ENCODE measurements at regions not wholly inside any gene's neighbourhood (a gene's known extent, or its start where the extent isn't known, plus 50 kb on each side); places are given as distances from the start of the nearest gene placed in this dataset.

DNA sequence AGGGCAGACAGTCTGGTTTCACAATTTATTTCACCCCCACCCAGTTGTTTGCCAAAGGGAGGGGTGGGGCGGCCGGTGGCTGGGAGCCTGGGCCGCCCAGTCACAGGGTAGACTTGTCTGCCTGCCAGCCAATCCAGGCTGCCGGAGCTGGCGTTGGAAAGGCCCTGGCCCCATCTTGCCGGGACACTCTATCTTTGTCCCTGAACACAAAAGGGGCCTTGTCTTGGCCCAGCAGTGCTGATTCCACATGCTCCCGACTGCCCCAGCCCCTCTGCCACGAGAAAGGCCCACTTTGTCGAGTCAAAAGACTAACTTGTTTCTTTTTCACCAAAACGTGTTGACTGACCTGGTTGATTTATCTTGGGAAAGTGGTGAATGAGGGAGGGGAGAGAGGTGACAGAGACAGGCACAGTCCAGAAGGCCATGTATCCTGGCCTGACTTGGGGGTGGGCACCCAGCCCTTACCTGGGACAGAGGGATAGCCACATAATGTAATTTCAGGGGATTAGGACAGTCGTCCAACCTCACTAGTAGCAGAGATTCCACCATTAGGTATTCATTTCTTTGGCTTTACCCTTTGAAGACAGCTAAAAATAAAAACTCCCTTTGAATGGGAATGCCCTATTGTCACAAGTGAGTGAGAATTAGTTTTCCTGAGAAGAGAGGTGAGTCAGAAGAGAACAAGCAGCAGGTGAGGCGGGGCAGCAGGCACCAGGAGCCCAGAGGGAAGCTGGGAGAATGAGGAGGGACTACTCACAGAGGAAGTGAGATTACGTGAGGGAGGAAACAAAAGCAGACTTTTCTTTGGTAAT is 67.0 kb upstream of the SIRPA start (continued):
- no peak for TF ChIP-seq MZF1 (CRISPR knock-in tag; IDR thresholded peaks at IDR 0.05; ENCODE audit: borderline replicate concordance)
- peak; percentile 47 for TF ChIP-seq MED8 (CRISPR knock-in tag; IDR thresholded peaks at IDR 0.05; ENCODE audit: insufficient replicate concordance)
- TF ChIP-seq, protein P1, sequence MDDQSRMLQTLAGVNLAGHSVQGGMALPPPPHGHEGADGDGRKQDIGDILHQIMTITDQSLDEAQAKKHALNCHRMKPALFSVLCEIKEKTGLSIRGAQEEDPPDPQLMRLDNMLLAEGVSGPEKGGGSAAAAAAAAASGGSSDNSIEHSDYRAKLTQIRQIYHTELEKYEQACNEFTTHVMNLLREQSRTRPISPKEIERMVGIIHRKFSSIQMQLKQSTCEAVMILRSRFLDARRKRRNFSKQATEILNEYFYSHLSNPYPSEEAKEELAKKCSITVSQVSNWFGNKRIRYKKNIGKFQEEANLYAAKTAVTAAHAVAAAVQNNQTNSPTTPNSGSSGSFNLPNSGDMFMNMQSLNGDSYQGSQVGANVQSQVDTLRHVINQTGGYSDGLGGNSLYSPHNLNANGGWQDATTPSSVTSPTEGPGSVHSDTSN (CRISPR knock-in tag; IDR thresholded peaks at IDR 0.05; ENCODE audit: borderline replicate concordance): no peak
- TF ChIP-seq MAF1 (CRISPR knock-in tag; IDR thresholded peaks at IDR 0.05; ENCODE audit: borderline replicate concordance): peak; percentile 84; the same call in 1 of the 2 replicates
- TF ChIP-seq, protein P2, sequence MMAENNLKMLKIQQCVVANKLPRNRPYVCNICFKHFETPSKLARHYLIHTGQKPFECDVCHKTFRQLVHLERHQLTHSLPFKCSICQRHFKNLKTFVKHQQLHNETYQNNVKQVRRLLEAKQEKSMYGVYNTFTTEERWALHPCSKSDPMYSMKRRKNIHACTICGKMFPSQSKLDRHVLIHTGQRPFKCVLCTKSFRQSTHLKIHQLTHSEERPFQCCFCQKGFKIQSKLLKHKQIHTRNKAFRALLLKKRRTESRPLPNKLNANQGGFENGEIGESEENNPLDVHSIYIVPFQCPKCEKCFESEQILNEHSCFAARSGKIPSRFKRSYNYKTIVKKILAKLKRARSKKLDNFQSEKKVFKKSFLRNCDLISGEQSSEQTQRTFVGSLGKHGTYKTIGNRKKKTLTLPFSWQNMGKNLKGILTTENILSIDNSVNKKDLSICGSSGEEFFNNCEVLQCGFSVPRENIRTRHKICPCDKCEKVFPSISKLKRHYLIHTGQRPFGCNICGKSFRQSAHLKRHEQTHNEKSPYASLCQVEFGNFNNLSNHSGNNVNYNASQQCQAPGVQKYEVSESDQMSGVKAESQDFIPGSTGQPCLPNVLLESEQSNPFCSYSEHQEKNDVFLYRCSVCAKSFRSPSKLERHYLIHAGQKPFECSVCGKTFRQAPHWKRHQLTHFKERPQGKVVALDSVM (CRISPR knock-in tag; IDR thresholded peaks at IDR 0.05): no peak
- no peak for TF ChIP-seq CREB1 (IDR thresholded peaks at IDR 0.05)
- TF ChIP-seq CREB1 (CRISPR knock-in tag; IDR thresholded peaks at IDR 0.05): no peak
- TF ChIP-seq, protein P3, sequence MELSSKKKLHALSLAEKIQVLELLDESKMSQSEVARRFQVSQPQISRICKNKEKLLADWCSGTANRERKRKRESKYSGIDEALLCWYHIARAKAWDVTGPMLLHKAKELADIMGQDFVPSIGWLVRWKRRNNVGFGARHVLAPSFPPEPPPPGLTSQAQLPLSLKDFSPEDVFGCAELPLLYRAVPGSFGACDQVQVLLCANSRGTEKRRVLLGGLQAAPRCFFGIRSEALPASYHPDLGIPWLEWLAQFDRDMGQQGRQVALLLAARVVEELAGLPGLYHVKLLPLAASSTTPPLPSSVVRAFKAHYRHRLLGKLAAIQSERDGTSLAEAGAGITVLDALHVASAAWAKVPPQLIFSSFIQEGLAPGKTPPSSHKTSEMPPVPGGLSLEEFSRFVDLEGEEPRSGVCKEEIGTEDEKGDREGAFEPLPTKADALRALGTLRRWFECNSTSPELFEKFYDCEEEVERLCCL (CRISPR knock-in tag; IDR thresholded peaks at IDR 0.05; ENCODE audit: borderline replicate concordance): no peak
- TF ChIP-seq SYNCRIP (IDR thresholded peaks at IDR 0.05; ENCODE audit: insufficient read depth, low read depth, low read length): no peak
- TF ChIP-seq STAG1 (CRISPR knock-in tag; IDR thresholded peaks at IDR 0.05): peak; percentile 18; the same call in 1 of the 2 replicates
- 0 out of 2 replicates have a peak, but pooled peaks have one; percentile 42 for TF ChIP-seq ZNF777 (CRISPR knock-in tag; IDR thresholded peaks at IDR 0.05)
- TF ChIP-seq ATAD3A (CRISPR knock-in tag; IDR thresholded peaks at IDR 0.05): no peak
- TF ChIP-seq, protein P4, sequence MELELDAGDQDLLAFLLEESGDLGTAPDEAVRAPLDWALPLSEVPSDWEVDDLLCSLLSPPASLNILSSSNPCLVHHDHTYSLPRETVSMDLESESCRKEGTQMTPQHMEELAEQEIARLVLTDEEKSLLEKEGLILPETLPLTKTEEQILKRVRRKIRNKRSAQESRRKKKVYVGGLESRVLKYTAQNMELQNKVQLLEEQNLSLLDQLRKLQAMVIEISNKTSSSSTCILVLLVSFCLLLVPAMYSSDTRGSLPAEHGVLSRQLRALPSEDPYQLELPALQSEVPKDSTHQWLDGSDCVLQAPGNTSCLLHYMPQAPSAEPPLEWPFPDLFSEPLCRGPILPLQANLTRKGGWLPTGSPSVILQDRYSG (CRISPR knock-in tag; IDR thresholded peaks at IDR 0.05): no peak
- TF ChIP-seq, protein P5, sequence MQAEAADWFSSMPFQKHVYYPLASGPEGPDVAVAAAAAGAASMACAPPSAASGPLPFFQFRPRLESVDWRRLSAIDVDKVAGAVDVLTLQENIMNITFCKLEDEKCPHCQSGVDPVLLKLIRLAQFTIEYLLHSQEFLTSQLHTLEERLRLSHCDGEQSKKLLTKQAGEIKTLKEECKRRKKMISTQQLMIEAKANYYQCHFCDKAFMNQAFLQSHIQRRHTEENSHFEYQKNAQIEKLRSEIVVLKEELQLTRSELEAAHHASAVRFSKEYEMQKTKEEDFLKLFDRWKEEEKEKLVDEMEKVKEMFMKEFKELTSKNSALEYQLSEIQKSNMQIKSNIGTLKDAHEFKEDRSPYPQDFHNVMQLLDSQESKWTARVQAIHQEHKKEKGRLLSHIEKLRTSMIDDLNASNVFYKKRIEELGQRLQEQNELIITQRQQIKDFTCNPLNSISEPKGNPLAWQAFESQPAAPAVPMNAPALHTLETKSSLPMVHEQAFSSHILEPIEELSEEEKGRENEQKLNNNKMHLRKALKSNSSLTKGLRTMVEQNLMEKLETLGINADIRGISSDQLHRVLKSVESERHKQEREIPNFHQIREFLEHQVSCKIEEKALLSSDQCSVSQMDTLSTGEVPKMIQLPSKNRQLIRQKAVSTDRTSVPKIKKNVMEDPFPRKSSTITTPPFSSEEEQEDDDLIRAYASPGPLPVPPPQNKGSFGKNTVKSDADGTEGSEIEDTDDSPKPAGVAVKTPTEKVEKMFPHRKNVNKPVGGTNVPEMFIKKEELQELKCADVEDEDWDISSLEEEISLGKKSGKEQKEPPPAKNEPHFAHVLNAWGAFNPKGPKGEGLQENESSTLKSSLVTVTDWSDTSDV (CRISPR knock-in tag; IDR thresholded peaks at IDR 0.05): no peak
- peak; percentile 76 for TF ChIP-seq FOXA3 (CRISPR knock-in tag; IDR thresholded peaks at IDR 0.05)
- TF ChIP-seq, protein P6, sequence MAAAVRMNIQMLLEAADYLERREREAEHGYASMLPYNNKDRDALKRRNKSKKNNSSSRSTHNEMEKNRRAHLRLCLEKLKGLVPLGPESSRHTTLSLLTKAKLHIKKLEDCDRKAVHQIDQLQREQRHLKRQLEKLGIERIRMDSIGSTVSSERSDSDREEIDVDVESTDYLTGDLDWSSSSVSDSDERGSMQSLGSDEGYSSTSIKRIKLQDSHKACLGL (CRISPR knock-in tag; IDR thresholded peaks at IDR 0.05): no peak
- TF ChIP-seq, protein P7, sequence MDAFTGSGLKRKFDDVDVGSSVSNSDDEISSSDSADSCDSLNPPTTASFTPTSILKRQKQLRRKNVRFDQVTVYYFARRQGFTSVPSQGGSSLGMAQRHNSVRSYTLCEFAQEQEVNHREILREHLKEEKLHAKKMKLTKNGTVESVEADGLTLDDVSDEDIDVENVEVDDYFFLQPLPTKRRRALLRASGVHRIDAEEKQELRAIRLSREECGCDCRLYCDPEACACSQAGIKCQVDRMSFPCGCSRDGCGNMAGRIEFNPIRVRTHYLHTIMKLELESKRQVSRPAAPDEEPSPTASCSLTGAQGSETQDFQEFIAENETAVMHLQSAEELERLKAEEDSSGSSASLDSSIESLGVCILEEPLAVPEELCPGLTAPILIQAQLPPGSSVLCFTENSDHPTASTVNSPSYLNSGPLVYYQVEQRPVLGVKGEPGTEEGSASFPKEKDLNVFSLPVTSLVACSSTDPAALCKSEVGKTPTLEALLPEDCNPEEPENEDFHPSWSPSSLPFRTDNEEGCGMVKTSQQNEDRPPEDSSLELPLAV (CRISPR knock-in tag; conservative IDR thresholded peaks at IDR 0.05; ENCODE audit: low read depth): no peak
- no peak for TF ChIP-seq ESRRA (CRISPR knock-in tag; IDR thresholded peaks at IDR 0.05; ENCODE audit: low read depth)

Data from HepG2 (cell line).